ENCODE measurements at regions not wholly inside any gene's neighbourhood (a gene's known extent, or its start where the extent isn't known, plus 50 kb on each side); places are given as distances from the start of the nearest gene placed in this dataset.

GRCh38 chr14:50007123-50007903 is 109.1 kb downstream of the VCPKMT start:
- H3K9me3 ChIP-seq, result no peaks in the 10 kb centered on the region
- no peaks in the 10 kb centered on the region for H3K36me3 ChIP-seq
- TF ChIP-seq CTCF (IDR thresholded peaks at IDR 0.05), result no peak
- no peak overlapping the region for H3K4me3 ChIP-seq (ENCODE audit: low read depth in 1 of 2, low read length in 1 of 2)
- H3K4me1 ChIP-seq (ENCODE audit: control insufficient read depth in 1 of 2, insufficient read depth in 1 of 2, low read depth in 1 of 2, low read length in 1 of 2), result peaks cover 14 to 15% of the 10 kb centered on the region in 2 experiments
- no peak overlapping the region for H3K27ac ChIP-seq
- peaks cover 21% of the 10 kb centered on the region for H3K27me3 ChIP-seq

- TF ChIP-seq CTCF (IDR thresholded peaks at IDR 0.05), result no peak
- Histone ChIP-seq H3K4me3 (ENCODE audit: low read depth in 1 of 2, low read length in 1 of 2) (no peak overlapping the region), H3K27me3 (peaks cover 9% of the 10 kb centered on the region), H3K4me1 (ENCODE audit: control insufficient read depth in 1 of 2, insufficient read depth in 1 of 2, low read depth in 1 of 2, low read length in 1 of 2) (peaks cover 8% of the 10 kb centered on the region in 2 experiments), H3K9me3 (no peaks in the 10 kb centered on the region), H3K27ac (no peak overlapping the region), H3K36me3 (no peaks in the 10 kb centered on the region)
These were observed 107.8 kb downstream of the VCPKMT start for GRCh38 chr14:50008562-50008961.

- Histone ChIP-seq H3K27ac (no peak overlapping the region), H3K4me3 (ENCODE audit: low read depth in 1 of 2, low read length in 1 of 2) (no peak overlapping the region), H3K27me3 (peaks cover 5% of the 10 kb centered on the region), H3K9me3 (no peaks in the 10 kb centered on the region), H3K4me1 (ENCODE audit: control insufficient read depth in 1 of 2, insufficient read depth in 1 of 2, low read depth in 1 of 2, low read length in 1 of 2) (peaks cover 3 to 5% of the 10 kb centered on the region in 2 experiments), H3K36me3 (no peaks in the 10 kb centered on the region)
- no peak for TF ChIP-seq CTCF (IDR thresholded peaks at IDR 0.05)
These were observed 107.4 kb downstream of the VCPKMT start for GRCh38 chr14:50008974-50009373.

- no peaks in the 10 kb centered on the region for H3K36me3 ChIP-seq
- H3K27me3 ChIP-seq, result no peaks in the 10 kb centered on the region
- no peaks in the 10 kb centered on the region for H3K4me1 ChIP-seq (ENCODE audit: control insufficient read depth in 1 of 2, insufficient read depth in 1 of 2, low read depth in 1 of 2, low read length in 1 of 2)
- H3K9me3 ChIP-seq, result no peaks in the 10 kb centered on the region
- no peak overlapping the region for H3K27ac ChIP-seq
- no peak overlapping the region for H3K4me3 ChIP-seq (ENCODE audit: low read depth in 1 of 2, low read length in 1 of 2)
- no peak for TF ChIP-seq CTCF (IDR thresholded peaks at IDR 0.05)
These were observed 105.6 kb downstream of the VCPKMT start for GRCh38 chr14:50010752-50011151.

- no peaks in the 10 kb centered on the region for H3K4me1 ChIP-seq (ENCODE audit: control insufficient read depth in 1 of 2, insufficient read depth in 1 of 2, low read depth in 1 of 2, low read length in 1 of 2)
- no peak for TF ChIP-seq CTCF (IDR thresholded peaks at IDR 0.05)
- no peak overlapping the region for H3K27ac ChIP-seq
- H3K9me3 ChIP-seq, result no peaks in the 10 kb centered on the region
- H3K27me3 ChIP-seq, result no peaks in the 10 kb centered on the region
- no peaks in the 10 kb centered on the region for H3K36me3 ChIP-seq
- H3K4me3 ChIP-seq (ENCODE audit: low read depth in 1 of 2, low read length in 1 of 2), result no peak overlapping the region
These were observed 105.1 kb downstream of the VCPKMT start for GRCh38 chr14:50011242-50011641.

Measured in neutrophil (primary cell).